CD4-positive, alpha-beta T cell treated with Interleukin-15 for 1 hour (primary cell): ENCODE measurements at regions not wholly inside any gene's neighbourhood (a gene's known extent, or its start where the extent isn't known, plus 50 kb on each side); places are given as distances from the start of the nearest gene placed in this dataset.

Experiments
- DNase-seq: peaks from one replicate; pipeline ENCODE4 v3.0.0-alpha.2; 2020

DNA sequence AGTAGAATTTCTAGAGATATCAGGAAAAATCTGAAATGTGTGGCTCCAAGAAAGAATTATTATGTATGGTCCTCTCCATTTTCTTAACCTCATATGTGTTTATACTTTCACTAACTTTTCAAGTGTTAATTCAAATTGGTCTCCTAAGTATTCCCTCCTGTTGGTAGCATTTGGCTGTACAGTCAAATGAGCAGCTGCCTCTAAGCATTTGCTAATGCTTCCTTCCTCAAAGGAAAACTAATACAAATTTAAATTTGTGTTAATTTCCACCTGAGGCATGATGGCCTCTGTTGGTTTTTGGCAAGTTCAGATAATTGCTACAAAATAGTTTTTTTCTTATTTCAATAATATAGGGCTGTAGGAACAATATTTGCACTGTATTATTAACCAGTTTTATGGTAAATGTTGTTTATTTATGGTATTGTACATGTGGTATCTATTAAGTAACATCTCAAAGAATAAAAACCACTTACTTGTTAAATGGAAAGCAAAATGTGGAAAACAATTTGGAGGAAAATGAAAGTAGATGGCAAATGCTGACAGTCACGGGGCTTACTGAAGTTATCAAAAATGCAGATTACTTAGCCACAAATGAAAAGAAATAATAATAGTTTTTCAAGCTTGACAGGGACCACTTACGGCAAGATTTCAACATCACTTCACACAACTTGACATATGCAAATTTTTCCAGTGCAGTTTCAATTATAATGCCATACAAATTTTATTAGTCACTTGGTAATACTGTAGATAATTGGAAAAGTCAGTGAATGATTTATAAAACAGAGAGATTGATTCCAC is 299.3 kb upstream of the MEOX2 start:
- no peak for DNase-seq

GRCh38 chr7:15977663-15978062 is 291.2 kb upstream of the MEOX2 start:
- DNase-seq, result no peak

- no peak for DNase-seq
Observed at GRCh38 chr7:15972862-15973275, 286.4 kb upstream of the MEOX2 start.

GRCh38 chr7:15967551-15967950 is 281.1 kb upstream of the MEOX2 start:
- no peak for DNase-seq

- no peak for DNase-seq
Observed at GRCh38 chr7:15967121-15967520, 280.6 kb upstream of the MEOX2 start.

DNA sequence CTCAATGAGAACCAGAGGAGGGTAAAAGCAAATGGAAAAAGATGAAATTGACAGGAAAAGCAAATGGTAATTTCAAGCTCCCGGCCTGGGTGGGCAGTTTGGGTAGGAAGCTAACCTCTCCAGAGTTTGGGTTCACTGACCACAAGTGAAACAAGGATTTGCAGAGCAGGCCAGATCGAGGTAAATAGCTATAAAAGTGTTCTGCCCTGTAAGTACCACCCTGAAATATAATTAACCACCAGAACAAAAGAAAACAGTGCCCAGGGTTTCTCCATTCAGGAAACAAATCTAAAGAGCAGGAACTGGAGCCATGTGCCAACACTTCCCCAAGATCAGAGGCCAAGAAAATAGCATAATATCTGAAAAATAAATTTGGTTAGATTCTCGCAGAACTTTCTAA is 276.7 kb upstream of the MEOX2 start:
- DNase-seq, result no peak

DNA sequence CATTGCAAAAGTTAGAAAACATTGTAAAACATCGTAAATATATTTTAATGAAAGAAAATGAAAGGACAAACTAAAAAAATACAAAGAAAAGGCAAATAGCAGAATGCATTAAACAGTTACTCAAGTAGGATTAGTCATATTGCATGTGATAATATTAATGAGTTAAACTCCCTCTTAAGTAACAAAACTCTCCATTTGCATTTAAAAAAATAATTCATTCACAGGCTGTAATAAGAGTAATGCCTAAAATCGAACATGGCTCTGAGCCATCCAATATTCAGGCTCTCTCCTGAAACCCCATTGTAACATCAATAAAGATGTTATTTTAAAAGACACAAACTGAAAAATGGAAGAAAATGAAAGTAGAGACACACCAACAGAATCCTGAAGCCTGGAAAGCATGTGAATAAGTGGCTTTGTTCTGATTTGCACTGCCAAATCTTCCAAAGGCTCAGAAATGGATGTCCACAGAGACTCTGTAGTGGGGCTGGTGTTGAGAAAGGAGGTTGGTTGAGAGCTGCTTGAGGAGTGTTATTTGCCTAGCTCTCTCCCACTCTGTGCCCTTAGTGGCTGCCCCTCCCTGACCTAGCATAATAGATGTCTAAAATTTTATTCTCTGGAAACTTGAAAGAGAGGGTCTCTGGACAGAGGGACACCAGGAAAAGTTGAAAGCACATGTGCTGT is 268.3 kb upstream of the MEOX2 start:
- DNase-seq, result no peak

DNA sequence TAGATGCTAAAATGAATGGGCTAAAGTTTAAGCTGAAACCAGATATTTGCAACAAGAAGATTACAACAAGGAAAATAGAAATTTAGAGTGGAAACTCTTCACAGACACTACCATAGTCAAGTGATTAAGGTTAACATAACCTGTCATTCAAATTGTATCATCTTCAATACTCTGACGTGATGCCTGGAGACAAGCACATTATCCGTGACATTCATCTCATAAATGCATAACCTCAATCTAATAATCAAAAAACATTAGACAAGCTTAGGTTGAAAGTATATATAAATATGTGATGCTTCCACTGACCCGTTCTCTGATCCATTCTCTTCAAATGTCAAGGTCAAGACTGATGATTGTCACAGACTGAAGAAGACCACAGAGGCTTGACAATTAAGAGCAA is 263.8 kb upstream of the MEOX2 start:
- DNase-seq, result no peak

- no peak for DNase-seq
Observed at GRCh38 chr7:15947754-15948153, 261.3 kb upstream of the MEOX2 start.

- DNase-seq, result no peak
Observed at GRCh38 chr7:15938115-15938514, 251.6 kb upstream of the MEOX2 start.

DNA sequence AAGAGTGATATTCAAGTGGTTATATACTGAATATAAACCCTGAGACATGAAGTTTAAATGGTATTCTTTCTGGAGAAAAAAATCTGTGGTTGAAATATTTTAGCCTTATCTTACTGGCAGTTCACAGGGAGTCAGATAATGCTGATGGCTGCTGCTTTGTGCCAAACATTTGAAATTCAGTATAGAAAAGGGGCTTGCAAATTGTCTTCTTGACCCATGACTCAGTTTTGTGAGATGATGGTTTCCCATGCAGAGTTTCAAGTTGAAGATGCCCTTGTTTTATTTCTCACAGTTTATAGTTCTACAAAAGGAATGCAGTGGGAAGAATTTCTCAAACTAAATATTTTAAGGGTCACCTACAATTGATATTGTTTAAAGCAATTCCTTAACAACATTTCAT is 251.1 kb upstream of the MEOX2 start:
- DNase-seq, result no peak

DNA sequence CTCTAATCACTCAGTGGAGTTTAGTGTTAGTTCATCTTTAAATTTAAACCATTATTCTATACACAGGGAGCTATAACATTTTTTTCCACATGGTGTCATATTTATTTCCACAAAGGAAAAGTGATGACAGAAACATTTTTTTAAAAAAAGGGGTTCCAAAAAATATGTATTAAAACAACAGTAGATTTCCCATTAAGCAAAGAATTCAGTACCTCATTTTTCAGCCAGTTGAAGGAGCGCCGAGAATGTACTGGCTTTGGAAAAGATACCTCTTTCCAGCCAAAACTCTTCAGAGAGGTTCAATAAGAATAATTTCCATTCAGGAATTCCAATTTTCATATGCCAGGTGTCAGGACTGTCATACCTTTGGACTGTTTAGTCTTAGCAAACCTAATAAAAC is 250.5 kb upstream of the MEOX2 start:
- no peak for DNase-seq

DNA sequence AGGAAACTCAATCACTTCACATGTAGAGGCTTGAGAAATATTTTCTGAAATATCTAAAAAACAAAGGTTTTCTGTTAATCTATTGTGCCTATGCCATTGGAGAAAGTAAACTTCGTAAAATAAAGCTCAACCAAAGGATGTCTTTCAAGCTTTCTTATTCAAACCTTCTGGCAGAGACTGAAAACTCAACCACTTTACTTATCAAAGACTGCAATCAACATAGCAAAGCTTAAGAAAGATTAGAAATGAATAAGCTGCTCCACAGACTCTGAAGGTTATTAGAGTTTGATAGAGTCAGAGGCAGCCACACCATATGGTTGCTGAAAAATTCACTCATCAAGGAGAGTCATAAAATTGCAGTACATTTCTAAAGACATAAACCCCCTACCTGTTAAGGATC is 245.8 kb upstream of the MEOX2 start:
- DNase-seq, result no peak

DNA sequence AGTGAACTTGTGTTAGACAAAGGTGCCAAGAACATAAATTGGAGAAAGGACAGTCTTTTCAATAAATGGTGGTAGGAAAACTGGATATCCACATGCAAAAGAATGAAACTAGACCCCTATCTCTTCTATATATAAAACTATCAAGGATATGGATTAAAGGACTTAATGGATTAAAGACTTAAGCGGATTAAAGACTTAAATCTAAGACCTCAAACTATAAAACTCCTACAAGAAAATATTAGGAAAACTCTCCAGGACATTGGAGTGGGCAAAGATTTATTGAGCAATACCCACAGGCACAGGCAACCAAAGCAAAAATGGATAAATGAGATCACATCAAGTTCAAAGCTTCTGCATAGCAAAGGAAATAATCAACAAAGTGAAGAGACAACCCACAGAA is 242.9 kb upstream of the MEOX2 start:
- no peak for DNase-seq

DNA sequence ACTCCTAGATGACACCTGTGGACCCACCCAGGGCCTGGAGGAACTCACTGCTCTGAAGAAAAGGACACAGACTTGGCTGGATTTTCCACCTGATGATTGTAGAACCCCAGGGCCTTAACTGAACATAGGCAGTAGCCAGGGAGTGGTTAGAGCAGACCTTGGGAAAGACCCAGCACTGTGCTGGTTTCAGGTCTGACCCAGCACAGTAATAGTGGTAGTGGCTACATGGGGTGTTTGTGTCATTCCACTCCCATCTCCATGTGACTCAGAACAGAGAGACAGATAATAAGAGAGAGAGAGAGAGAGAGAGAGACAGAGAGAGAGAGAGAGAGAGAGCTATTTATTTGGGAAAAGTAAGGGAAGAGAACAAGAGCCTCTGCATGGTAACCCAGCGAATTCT is 239.1 kb upstream of the MEOX2 start:
- no peak for DNase-seq

- no peak for DNase-seq
Observed at GRCh38 chr7:15924910-15925309, 238.4 kb upstream of the MEOX2 start.

DNA sequence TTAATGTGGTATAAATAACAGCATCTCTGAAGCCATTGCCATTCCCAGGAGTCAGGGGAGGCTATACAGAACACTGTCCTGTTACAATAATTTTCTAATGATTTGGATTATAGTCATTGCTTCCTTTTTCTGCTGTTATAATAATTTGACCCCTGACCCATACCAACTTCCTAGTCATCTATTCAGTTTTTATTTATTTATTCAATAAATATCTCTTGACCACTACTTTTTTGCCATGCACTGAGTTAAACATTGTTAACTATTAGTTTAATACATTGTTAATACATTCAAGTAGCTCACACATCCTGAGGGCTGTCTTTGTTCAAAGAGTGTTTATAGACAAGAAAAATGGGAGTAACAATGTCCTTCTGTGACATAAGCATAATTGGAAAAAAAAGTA is 235.5 kb upstream of the MEOX2 start:
- DNase-seq, result no peak

- no peak for DNase-seq
Observed at GRCh38 chr7:15921576-15921975, 235.1 kb upstream of the MEOX2 start.

GRCh38 chr7:15920953-15921352 is 234.5 kb upstream of the MEOX2 start:
- DNase-seq, result no peak

GRCh38 chr7:15916681-15917380 is 230.3 kb upstream of the MEOX2 start:
- DNase-seq, result no peak

DNA sequence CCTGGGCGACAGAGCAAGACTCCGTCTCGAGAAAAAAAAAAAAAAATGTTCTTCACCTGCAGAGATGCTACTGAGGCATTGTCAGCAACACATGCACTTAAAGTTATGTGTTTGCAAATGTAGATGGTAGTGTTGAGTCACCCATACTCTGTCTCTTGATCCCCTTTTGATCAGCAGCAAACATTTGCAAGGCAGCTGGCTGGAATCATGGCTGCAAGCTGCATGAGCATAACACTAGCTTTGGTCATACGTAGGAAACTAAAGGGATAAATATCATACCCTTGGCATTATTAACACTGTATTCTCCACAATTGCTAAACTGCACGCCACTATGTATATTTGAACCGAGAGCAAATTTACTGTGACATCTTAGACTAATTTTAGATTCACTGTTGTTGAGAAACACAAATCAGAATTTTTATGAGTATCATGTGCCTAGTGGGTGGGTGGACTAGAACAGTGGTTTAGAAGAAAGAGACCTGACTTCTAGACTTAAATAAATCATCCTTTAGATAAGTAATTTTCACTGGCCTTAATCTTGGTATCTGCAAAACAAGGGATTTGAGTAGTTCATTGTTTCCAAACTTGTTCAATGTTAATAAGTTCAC is 229.3 kb upstream of the MEOX2 start:
- DNase-seq, result no peak

- no peak for DNase-seq
Observed at GRCh38 chr7:15914611-15915010, 228.1 kb upstream of the MEOX2 start.

GRCh38 chr7:15906436-15906835 is 220.0 kb upstream of the MEOX2 start:
- DNase-seq, result no peak
